BE2C (cell line): ENCODE measurements at regions not wholly inside any gene's neighbourhood (a gene's known extent, or its start where the extent isn't known, plus 50 kb on each side); places are given as distances from the start of the nearest gene placed in this dataset.

Source experiments
- DNase-seq: peaks from one replicate; pipeline ENCODE4 v3.0.0-alpha.2; 2020
- H3K27me3 ChIP-seq: fragments of 250-450 bp; sonication (Bioruptor Pico); 2 replicates; pipeline ENCODE4 v1.5.1; 2020; ENCODE audit warnings: mild to moderate bottlenecking
- H3K36me3 ChIP-seq: fragments of 250-450 bp; sonication (Bioruptor Pico); 2 replicates; pipeline ENCODE4 v1.5.1; 2020; ENCODE audit warnings: mild to moderate bottlenecking
- H3K4me1 ChIP-seq: fragments of 250-450 bp; sonication (Bioruptor Pico); 2 replicates; pipeline ENCODE4 v1.5.1; 2020
- H3K4me3 ChIP-seq: 2 replicates; pipeline ENCODE4 v1.5.1; 2011; ENCODE audit warnings: low read depth, low read length
- H3K9me3 ChIP-seq: fragments of 250-450 bp; sonication (Bioruptor Pico); 2 replicates; pipeline ENCODE4 v1.5.1; 2020
- CTCF ChIP-seq: IDR thresholded peaks from 2 replicates; pipeline ENCODE4 v1.5.1; 2012; ENCODE audit warnings: mild to moderate bottlenecking, low read depth, low read length

GRCh38 chr4:41414412-41414779 lies 123.6 kb upstream of the LIMCH1 start:
- Histone ChIP-seq H3K4me1 (peaks cover 19% of the 10 kb centered on the region), H3K36me3 (peaks cover 4% of the 10 kb centered on the region), H3K27me3 (no peaks in the 10 kb centered on the region), H3K9me3 (no peaks in the 10 kb centered on the region), H3K4me3 (no peak overlapping the region)
- no peak for DNase-seq
- TF ChIP-seq CTCF: no peak

- Histone ChIP-seq H3K9me3 (no peaks in the 10 kb centered on the region; the same call in 1 of the 2 replicates), H3K27me3 (no peaks in the 10 kb centered on the region), H3K4me3 (no peak overlapping the region), H3K36me3 (peaks cover 9% of the 10 kb centered on the region; the same call in 1 of the 2 replicates), H3K4me1 (peaks cover 12% of the 10 kb centered on the region)
- no peak for TF ChIP-seq CTCF
- DNase-seq: no peak
These were observed 119.5 kb upstream of the LIMCH1 start for GRCh38 chr4:41418444-41418843.

GRCh38 chr4:41420541-41420940 lies 117.4 kb upstream of the LIMCH1 start:
- TF ChIP-seq CTCF: no peak
- Histone ChIP-seq H3K4me3 (no peak overlapping the region), H3K27me3 (no peaks in the 10 kb centered on the region), H3K4me1 (peaks cover 8% of the 10 kb centered on the region), H3K36me3 (peaks cover 9% of the 10 kb centered on the region; the same call in 1 of the 2 replicates), H3K9me3 (no peaks in the 10 kb centered on the region; the same call in 1 of the 2 replicates)
- DNase-seq: no peak

- DNase-seq: no peak
- H3K4me1 ChIP-seq: peaks cover 11% of the 10 kb centered on the region
These were observed 114.8 kb upstream of the LIMCH1 start for GRCh38 chr4:41423117-41423516.

GRCh38 chr4:41424522-41424921 lies 113.4 kb upstream of the LIMCH1 start:
- Histone ChIP-seq H3K36me3 (peaks cover 9% of the 10 kb centered on the region; the same call in 1 of the 2 replicates), H3K27me3 (no peaks in the 10 kb centered on the region), H3K4me3 (no peak overlapping the region), H3K4me1 (peaks cover 17% of the 10 kb centered on the region), H3K9me3 (no peaks in the 10 kb centered on the region; the same call in 1 of the 2 replicates)
- DNase-seq: no peak
- no peak for TF ChIP-seq CTCF

More at GRCh38 chr4:41423117-41423516, 114.8 kb upstream of the LIMCH1 start:
- no peaks in the 10 kb centered on the region; the same call in 1 of the 2 replicates for H3K9me3 ChIP-seq
- no peak for TF ChIP-seq CTCF
- H3K36me3 ChIP-seq: peaks cover 9% of the 10 kb centered on the region; the same call in 1 of the 2 replicates
- H3K4me3 ChIP-seq: no peak overlapping the region
- H3K27me3 ChIP-seq: no peaks in the 10 kb centered on the region

GRCh38 chr4:41425650-41426049 lies 112.3 kb upstream of the LIMCH1 start:
- H3K9me3 ChIP-seq: no peaks in the 10 kb centered on the region; the same call in 1 of the 2 replicates
- TF ChIP-seq CTCF: no peak
- H3K27me3 ChIP-seq: no peaks in the 10 kb centered on the region
- H3K36me3 ChIP-seq: peaks cover 5% of the 10 kb centered on the region; the same call in 1 of the 2 replicates
- DNase-seq: no peak
- H3K4me1 ChIP-seq: peaks cover 17% of the 10 kb centered on the region
- H3K4me3 ChIP-seq: no peak overlapping the region
